Skeletal muscle cell (primary cell): ENCODE measurements at regions not wholly inside any gene's neighbourhood (a gene's known extent, or its start where the extent isn't known, plus 50 kb on each side); places are given as distances from the start of the nearest gene placed in this dataset.

ENCODE experiments used
- DNase-seq: peaks from one replicate; pipeline ENCODE4 v3.0.0-alpha.2; 2010; ENCODE audit warnings: low read depth
- H3K4me3 ChIP-seq: 2 replicates; pipeline ENCODE4 v1.5.1; 2011; ENCODE audit warnings: low read depth, mild to moderate bottlenecking, control low read depth, low read length, moderate library complexity

DNA sequence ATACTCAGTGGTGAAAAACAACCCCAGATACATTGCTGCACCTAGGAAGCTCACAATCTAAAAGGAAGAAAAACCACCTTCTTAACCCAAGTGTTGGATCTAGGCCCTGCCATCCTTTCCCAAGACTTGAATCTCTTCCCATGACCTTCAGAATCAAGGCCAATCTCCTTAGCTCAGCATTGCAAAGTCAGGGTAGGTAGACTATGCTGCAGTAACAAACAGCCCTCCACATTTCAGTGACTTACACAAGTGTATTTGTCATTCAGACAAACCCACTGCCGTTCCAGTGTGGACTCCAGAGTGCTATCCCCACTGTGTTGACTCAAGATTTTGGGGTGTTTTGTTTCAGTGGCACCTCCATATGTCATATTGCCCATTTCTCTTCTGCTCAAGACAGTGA, 278.4 kb downstream of the UACA start:
- no peak for DNase-seq
- H3K4me3 ChIP-seq: no peak overlapping the region

DNA sequence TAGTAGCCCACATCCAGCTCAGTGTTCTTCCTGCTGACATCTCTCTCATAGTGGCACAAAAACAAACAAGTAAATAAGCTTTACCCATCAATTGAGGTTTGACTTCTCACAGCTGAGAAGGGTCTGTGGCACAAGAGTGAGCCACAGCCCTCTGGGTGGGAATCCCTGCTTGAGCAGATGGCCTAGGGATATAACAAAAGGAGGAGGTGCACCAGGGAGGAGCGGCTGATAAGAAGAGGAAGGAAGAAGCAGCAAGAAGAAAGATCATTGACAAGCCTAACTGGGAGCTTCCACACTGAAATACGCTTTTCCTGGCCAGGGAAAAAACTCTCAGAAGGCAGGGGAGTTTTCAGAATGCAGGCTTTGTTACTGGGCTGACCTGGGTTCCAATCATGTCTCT, 279.8 kb downstream of the UACA start:
- H3K4me3 ChIP-seq: no peak overlapping the region
- DNase-seq: no peak

DNA sequence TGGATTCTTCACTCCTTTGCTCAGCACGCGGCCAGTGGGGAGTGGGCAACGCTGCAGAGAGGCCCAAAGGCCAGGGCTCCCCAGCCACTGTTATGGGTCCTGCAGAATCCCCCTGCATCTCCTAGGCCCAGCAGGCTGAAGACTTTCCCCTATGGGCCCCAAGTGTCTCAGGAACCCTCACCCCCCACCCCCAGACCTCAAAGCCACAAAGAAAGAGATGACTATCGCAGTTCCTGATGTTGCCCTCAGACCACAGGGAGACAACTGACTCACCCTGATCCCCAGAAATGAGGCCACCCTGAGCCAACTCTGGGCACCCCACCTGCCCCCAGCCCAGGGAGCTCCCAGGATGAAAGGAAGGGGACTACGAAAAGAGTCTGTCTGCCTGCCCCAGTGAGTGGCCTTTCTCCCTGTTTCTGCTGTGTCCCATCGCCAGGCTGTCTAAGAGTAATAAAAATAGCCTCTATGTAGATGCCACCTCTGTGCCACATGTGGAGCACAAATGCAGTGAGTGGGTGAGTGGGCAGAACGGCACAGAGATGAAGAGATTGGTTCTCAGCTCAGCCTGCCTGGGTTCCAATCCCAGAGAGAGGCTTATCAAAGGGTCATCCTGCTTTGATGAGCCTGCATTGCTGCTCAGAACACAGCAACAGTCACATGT, 283.0 kb downstream of the UACA start:
- no peak for DNase-seq
- no peak overlapping the region for H3K4me3 ChIP-seq

DNA sequence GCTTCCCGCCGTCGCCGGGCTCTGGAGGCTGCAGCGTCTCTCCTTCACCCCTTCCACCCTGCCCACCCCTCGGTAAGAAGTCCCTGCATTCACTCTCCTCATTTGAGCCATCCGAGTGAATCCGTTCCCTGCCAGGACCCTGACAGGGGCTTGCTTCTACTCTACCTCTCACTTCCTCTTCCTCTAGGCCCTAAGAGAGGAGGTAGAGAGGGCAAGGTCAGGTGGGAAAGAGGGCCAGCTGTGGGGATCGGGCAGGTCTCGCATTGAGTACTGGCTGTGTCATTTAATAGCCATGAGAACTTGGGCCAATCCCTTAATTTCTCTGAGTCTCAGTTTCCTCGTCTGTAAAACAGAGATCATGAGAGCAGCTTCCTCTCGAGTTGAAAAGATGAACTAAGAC, 283.6 kb downstream of the UACA start:
- no peak overlapping the region for H3K4me3 ChIP-seq
- no peak for DNase-seq

DNA sequence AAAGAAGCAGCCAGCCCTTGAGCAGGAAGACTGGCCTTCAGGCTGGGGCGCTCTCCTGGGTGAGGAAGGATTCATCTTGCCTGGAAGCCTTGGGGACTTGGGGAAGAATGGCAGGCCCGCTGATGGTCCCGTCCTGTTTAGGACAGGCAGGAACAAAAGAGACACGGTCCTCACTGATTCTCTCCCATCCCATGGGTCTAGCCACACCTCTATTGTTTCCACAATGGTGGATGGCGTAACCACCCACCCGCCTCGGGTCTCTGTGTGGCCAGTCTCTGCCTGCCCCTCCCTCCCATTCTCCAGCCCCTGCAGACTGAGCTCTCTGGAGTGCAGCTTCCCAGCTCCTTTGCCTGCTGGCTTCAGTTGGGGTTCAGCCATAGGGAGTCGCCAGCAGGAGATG, 284.3 kb downstream of the UACA start:
- H3K4me3 ChIP-seq: no peak overlapping the region
- no peak for DNase-seq

DNA sequence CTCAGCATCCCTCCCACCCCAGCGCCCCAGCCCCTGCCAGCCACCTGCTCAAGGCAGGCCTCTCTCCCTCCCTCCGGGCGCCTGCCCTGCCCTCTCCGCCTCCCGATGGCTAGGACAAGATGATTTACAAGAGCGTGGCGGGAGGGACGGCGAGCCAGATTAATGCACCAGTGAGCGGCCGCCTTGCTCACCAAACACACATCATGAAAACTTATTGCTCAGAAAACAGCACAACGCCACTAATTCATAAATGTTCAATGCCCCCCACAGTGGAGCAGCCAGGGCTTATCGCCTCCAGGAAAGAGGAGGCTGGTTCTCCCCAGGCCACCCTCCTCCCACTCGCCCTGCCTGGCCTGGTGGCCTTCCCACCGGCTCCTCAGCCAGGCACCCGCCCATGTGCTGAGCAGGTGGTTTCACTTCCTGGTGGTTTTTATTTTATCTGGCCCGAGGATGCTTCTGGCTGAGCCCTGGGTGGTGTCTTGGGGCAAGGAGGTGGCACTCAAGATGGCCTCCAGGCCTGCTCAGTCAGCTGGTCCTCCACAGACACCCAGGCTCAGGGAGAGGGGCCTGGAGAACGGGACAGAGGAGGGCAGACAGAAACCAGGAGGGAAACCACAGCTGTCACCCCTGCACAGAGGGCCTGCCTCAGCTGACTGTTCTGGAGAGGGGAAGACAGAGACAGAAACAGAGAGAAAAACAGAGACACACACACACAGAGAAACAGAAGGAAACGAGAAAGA, 284.9 kb downstream of the UACA start:
- no peak overlapping the region for H3K4me3 ChIP-seq
- DNase-seq: no peak

DNA sequence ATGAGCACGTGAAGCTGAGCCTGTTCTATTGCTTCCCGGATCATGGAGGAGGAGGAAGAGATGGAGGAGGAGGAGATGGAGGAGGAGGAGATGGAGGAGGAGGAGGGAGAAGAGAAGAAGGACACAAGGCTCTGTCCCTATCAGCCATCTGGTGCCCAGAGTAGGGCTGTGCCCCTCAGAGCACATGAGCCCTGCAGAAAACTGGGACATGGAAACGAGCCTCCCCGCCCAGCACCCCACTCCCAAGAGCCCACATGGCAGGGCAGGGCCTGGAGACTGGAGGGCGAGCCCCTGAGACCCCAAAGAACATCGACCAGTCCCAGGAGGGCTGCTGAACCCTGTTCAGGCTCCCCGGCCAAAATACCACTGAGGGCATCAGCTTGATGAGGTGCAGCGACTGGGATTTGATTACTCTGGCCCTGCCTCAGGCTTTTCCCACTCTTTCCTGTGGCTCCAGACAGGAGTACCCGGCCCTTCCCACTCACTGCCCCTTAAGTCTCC, 285.6 kb downstream of the UACA start:
- no peak overlapping the region for H3K4me3 ChIP-seq
- no peak for DNase-seq

DNA sequence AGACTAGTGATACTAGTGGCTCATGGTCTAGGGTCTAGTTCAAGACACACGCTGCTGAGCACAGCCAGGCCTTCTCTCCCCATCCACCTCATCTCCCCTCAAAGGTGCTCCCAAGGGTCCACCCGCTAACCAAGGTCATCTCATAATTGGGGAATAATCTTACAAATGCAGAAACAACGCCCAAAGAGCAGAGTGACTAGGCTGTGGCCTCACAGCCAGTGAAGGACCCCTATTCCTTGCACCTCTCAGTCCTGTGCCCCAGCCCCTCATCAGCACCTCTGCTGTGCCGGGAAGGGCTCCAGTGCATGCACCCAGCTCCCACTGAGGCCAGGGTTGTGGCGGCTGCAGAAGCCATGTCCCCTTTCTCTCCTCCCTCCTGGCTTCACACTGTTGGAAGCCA, 286.9 kb downstream of the UACA start:
- DNase-seq: no peak
- no peak overlapping the region for H3K4me3 ChIP-seq

DNA sequence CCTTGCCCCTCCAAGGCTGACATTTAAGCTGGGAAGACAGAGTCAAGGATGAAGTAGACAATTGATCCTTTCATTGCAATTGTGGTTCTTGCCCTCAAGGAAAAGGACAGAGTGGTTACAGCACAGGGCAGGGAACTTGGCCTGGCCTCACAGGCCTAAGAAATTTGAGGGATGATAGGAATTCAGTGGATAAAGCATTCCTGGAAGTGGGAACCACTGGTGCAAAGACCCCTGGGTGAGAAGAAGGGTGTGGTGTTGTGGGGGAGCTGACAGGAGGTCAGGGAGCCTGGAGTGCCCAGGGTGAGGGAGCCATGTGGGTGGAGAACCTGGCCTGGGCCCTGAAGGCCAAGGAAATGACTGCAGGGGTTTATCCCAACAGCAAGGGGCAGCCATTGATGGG, 287.4 kb downstream of the UACA start:
- no peak for DNase-seq
- H3K4me3 ChIP-seq: no peak overlapping the region

DNA sequence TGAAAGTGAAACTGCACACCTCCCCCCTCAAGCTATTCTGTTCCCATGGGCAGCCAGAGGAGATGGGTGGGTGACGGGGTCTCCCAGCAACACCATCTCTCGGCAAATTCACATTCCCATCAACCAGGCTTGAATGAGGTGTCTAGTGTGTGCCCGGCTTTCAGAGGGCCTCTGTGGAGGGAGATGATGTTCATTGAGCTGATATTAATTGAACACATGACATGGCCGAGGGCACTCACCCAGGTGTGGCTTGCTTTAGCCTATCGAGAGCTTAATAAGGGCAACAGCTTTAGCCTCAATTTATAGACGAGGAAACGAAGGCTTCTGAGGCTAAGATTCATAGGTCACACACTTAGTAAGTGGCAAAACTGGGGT, 288.0 kb downstream of the UACA start:
- no peak for DNase-seq
- peak overlapping the region; percentile 10 for H3K4me3 ChIP-seq

DNA sequence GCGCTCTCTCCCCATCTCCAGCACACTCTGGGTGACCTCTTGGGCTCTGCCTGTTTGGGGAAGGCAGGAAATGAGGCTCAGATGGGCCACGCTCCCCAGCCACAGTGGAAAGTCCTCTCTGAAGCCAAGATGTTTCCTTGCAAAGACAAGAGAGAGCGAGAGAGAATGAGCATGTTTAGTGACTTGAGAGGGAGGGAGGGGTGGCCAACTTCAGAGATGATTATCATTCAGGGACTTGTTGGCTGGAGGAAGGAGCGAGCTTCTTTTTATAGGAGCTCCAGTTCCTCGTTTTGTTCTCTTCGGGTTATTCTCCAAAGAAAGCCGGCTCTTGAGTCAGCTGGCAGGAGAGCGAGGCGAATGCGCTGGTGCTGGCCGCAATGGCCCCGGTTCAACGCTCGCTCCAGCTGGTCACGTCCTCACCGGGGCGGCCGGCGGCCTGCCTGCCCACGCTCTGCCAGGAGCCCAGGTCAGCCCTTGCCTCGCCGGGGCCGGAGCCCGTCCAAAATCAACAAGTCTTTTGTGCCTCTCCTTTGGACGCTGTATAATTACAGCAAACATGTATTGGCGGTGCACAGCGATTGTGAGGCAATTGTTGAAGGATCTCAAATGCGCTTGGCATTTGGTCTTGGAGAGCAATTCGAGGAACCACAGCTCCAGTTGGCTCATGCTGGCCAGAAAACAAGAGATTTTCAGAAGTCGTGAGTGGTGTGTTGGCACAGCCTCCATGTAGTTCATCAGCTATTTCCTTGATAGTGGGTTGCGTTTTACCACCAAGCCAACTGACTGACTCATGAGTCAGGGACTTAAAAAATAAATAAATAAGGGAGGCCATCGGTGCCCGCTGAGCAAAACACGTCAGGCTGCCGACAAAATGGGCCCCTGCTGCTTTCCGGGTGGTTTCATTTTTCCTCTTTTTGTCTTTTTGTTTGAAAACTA, 288.6 kb downstream of the UACA start:
- DNase-seq: peak; percentile 94
- peak overlapping the region; percentile 18 for H3K4me3 ChIP-seq

DNA sequence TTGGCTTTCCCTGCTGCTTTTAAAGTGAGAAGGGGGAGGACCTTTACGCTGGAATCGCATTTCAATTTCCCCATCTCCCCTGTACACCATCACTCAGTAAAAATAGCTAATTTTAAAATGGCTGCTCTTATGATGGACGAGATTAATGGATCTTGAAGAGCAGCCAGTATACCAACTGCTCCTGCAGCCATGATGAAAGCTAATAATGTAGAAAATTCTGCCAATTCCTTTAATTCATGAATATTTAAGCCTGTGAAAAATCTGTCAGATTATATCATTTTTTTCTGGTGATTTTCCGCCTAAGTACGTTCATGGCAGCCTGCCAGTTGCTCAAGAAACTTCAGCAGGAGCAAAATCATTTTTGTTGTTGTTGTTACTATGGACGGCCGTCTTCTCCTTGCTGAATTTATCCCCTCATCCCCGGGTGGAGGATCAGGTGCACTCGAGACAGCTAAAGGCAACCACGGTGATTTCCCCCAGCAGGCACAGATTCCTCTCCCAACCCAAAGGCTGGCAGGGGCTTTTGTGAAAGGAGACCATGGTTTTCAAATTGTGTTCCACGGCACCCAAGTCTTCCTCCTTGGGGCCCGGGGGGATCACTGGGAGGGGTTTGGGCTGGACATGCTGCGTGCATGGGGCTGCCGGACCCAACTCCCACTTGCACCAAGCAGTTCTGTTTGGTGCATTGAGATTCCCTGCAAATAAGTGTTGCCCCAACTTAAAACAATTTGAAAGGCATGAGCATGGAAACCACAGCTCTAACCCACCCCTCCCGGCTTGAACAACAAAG, 289.6 kb downstream of the UACA start:
- H3K4me3 ChIP-seq: no peak overlapping the region

DNA sequence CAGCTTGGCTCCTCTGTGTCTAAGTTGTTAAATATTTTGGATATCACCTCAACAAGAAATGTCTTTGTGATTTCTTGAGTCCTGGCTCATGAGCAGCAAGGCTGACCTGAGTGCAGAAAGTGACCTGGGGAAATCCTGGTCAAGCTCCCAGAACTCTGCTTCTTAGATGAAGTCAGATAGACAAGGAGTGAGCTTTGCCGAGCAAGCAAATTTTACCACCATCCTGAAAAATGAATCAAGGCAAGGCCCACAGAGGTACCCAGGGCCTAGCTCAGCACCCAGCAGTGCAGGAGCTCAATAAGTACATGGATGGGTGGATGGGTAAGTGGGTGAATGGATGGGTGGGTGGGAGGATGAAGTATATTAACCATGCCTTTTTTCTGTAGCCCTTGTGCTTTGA, 291.8 kb downstream of the UACA start:
- DNase-seq: no peak
- no peak overlapping the region for H3K4me3 ChIP-seq

More for the DNA sequence above, 289.6 kb downstream of the UACA start:
- no peak for DNase-seq

DNA sequence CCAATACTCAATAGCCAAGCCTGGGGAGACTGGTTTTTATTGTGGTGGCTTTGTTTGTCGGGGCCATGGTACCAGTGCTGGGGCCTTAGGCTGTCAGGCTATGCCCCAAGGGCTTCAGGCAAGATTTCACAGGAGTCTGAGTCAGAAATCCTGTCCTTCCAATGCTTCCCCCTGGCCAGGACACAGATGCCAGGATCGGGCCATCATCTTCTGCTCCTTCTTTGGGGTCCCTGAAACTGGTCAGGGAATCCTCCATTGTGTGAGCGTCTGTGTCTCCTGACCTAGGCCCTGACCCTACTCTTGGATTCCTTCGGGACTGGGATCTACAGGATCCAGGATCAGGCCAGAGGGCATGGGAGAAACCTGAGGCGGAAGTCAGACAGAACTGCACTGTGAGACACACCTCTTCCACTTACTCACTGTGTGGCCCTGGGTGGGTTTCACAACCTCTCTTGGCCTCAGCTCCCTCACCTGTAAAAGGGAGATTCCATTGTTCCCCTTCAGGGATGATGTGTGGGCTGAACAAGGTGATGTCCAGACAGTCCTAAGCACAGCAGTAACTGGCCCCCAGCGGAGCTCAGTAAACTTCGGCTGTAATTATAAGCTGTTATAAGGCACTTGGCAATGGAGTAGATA, 292.7 kb downstream of the UACA start:
- no peak overlapping the region for H3K4me3 ChIP-seq
- DNase-seq: no peak

DNA sequence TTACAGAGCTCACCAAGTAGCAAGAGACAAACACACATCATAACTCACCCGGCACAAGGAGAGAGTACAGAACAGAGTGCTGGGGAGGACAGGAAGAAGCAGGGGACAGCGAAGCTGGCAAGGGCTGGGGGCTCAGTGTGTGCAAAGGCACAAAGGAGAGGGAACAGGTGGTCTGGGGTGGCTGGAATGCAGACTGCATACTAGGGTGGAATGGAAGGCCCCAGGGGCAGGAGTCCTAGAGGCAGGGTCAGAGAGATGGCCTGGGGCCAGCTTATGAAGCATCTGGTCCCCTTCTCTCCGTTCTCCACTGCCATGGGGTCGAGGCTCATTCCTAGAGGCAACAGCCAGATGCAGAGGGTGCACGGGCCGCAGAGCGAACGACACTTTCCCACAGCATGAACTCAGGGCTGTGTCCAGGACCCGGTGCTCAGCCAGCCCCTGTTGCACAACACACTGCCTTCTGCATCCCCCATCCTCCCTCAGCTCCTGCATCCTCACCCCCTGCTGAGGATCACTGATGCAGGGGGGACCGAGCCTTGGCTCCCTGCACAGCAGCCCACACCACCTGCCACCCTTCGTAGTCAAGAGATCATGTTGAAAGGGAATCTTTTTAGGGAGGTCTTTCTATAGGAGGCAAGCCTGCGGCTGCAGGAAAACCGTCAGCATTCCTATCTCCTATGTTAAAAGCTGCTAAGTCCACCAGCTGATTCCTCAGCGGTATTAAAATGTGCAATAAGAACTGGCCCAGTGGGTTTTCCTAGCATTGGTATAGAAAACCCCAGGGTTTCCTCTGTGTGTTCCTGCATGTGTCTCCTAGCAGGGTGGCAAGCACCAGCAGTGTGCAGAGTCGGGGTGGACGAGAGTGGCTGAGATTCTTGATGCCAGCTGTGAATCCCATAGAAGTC, 293.5 kb downstream of the UACA start:
- DNase-seq: no peak
- H3K4me3 ChIP-seq: no peak overlapping the region

DNA sequence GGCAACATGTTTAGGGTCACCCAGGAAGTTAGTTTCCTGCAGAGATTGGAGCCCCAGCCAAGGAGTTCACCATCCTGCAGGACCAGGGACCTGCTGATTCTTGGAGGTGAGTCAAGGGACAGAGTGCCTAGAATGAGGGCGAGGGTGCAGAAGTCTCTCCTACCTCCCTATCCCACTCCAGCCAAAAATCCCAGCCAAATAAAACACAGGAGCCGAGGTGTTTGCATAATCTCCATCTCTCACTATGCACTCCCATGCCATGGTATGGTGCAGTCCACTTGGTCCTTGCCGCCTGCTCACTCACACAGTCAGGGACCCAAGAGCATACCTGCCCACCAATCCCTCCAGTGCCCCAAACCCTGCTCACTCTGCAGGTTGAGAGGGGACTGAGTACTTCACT, 294.2 kb downstream of the UACA start:
- no peak for DNase-seq
- H3K4me3 ChIP-seq: no peak overlapping the region

DNA sequence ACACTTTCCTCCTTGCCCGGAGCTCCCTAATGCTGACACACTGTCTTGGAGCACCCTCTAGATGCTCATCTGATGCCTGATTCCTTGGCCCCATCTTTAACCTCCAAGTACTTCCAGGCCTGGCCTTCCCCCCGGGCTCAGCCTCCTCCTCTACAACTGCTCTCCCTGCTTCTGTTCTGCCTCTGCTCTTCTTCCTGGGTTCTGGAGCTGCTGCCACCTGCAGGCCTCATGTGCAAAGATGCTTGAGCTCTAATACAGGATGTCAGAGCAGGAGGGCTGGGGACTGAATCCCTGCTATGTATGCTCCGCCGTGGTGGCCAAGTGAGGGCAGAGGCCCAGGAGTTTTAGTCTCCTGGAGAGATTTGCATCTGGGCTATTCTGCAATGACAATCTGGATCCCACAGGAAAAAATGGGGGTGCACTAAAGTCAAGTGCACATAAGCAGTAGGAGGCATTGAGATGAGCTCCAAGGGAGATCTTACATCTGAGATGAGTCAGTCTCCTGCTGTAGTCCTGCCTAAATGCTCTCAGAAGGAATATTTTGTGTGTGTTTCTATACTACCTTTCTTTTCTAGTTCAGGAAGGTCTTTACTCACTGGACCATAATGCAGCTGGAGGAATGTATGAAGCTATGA, 296.3 kb downstream of the UACA start:
- DNase-seq: no peak
- no peak overlapping the region for H3K4me3 ChIP-seq

DNA sequence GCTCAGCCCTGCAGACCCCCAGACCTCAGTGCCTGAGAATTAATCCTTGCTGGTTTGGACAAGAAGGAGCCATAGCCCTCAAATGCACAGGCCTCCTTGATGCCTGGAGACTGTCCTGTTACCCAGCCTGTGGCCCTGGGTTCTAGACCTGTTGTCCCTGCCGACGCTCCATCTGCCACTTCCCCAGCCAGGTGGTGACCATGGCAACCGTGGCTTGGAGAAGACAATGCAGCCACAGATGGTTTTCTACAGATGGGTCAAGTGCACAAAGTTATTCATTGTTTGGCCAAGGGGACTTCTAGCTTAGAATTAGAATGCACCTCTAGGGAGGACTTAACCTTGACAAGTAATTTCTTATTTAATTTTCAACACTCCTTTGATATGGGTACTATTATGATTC, 297.1 kb downstream of the UACA start:
- DNase-seq: no peak
- H3K4me3 ChIP-seq: no peak overlapping the region
